B cell (primary cell): ENCODE measurements at regions not wholly inside any gene's neighbourhood (a gene's known extent, or its start where the extent isn't known, plus 50 kb on each side); places are given as distances from the start of the nearest gene placed in this dataset.

Experiments used
- ATAC-seq: fragments of 200-7000 bp; cut with Tn5 transposase; one replicate; pipeline ENCODE4 v1.10.0; 2021; ENCODE audit warnings: low read depth, mild to moderate bottlenecking, moderate number of reproducible peaks, moderate library complexity
- CTCF ChIA-PET: fragments of 350-600 bp; sonication (Branson Sonifier 250); formaldehyde crosslinking; loops from one replicate; lab custom pipeline; 2021; ENCODE audit warnings: antibody characterized with exemption, inconsistent platforms; lab: Charles Lee
- POLR2A ChIA-PET: fragments of 350-600 bp; sonication (Branson Sonifier 250); formaldehyde crosslinking; loops from one replicate; lab custom pipeline; 2021; ENCODE audit warnings: antibody characterized with exemption; lab: Charles Lee
- DNase-seq: peaks from one replicate; pipeline ENCODE4 v3.0.0; 2013
- H2AFZ ChIP-seq: 2 replicates; pipeline ENCODE4 v1.6.1; 2012; ENCODE audit warnings: mild to moderate bottlenecking, low read depth, low read length; ENCODE audit not compliant: insufficient read depth, poor library complexity, severe bottlenecking
- H3K27ac ChIP-seq, 2 donors: 1 replicate in 1 of 2; 2 replicates in 1 of 2; pipeline ENCODE4 v1.5.1; 2012 to 2013; ENCODE audit warnings: low read length in 2 of 2, mild to moderate bottlenecking in 2 of 2, moderate library complexity in 1 of 2
- H3K27me3 ChIP-seq, 4 experiments: fragments of 200-600 bp in 1 of 4; sonication (generic) in 1 of 4; replicated peaks in 1 of 4; 1 replicate in 2 of 4; 2 replicates in 2 of 4; pipeline versions ENCODE4 v1.6.1 to v1.7.0; 2013 to 2016; ENCODE audit warnings: low read length in 3 of 4, mild to moderate bottlenecking in 2 of 4, mixed read lengths in 1 of 4, moderate library complexity in 1 of 4; ENCODE audit not compliant: insufficient read depth in 4 of 4, control insufficient read depth in 3 of 4; ENCODE audit errors: control extremely low read depth in 1 of 4
- H3K36me3 ChIP-seq, 2 experiments: replicated peaks in 1 of 2; 1 replicate in 1 of 2; 2 replicates in 1 of 2; pipeline versions ENCODE4 v1.6.1 to v1.7.1; 2013; ENCODE audit warnings: low read length in 1 of 2; ENCODE audit not compliant: insufficient read depth in 2 of 2, control insufficient read depth in 1 of 2; ENCODE audit errors: control extremely low read depth in 1 of 2, extremely low read depth in 1 of 2
- H3K4me1 ChIP-seq, 2 donors: fragments of 200-600 bp in 1 of 2; sonication (generic) in 1 of 2; 1 replicate in 1 of 2; 2 replicates in 1 of 2; pipeline versions ENCODE4 v1.5.1 to v1.6.1; 2013 to 2017; ENCODE audit warnings: low read length in 2 of 2; ENCODE audit not compliant: control insufficient read depth in 2 of 2, insufficient read depth in 2 of 2
- H3K4me2 ChIP-seq: replicated peaks from 2 replicates; pipeline ENCODE3; 2012; ENCODE audit warnings: mild to moderate bottlenecking, low read depth, low read length; ENCODE audit not compliant: poor library complexity, severe bottlenecking
- H3K4me3 ChIP-seq, 5 experiments: fragments of 200-600 bp in 1 of 5; sonication (generic) in 1 of 5; 1 replicate in 3 of 5; 2 replicates in 2 of 5; pipeline versions ENCODE4 v1.5.1 to v1.7.0; 2011 to 2016; ENCODE audit warnings: low read length in 4 of 5, mild to moderate bottlenecking in 4 of 5, low read depth in 2 of 5, control low read depth in 1 of 5, moderate library complexity in 1 of 5; ENCODE audit not compliant: insufficient read depth in 1 of 5; ENCODE audit errors: control extremely low read depth in 1 of 5, extremely low read depth in 1 of 5
- H3K79me2 ChIP-seq: fragments of 200-600 bp; sonication (generic); one replicate; pipeline ENCODE4 v1.6.0; 2016; ENCODE audit warnings: low read length; ENCODE audit not compliant: control insufficient read depth, insufficient read depth
- H3K9ac ChIP-seq: fragments of 200-600 bp; sonication (generic); 2 replicates; pipeline ENCODE4 v1.6.1; 2017; ENCODE audit warnings: mild to moderate bottlenecking, low read length, moderate library complexity
- H3K9me3 ChIP-seq, 3 donors: one replicate each; pipeline versions ENCODE4 v1.6.1 to v1.7.1; 2013; ENCODE audit warnings: low read length in 2 of 3; ENCODE audit not compliant: control insufficient read depth in 2 of 3, insufficient read depth in 1 of 3; ENCODE audit errors: control extremely low read depth in 1 of 3
- H4K20me1 ChIP-seq: 2 replicates; pipeline ENCODE4 v1.6.0; 2012; ENCODE audit warnings: mild to moderate bottlenecking, low read length; ENCODE audit not compliant: insufficient read depth, control insufficient read depth, poor library complexity, severe bottlenecking
- H3K27ac Mint-ChIP-seq: one replicate; pipeline ENCODE4 v1.8.0; 2021; ENCODE audit warnings: mixed read lengths
- H3K27me3 Mint-ChIP-seq: one replicate; pipeline ENCODE4 v1.8.0; 2021; ENCODE audit warnings: mixed read lengths
- H3K4me1 Mint-ChIP-seq: one replicate; pipeline ENCODE4 v1.8.0; 2021; ENCODE audit warnings: mixed read lengths
- H3K4me3 Mint-ChIP-seq: one replicate; pipeline ENCODE4 v1.8.0; 2021; ENCODE audit warnings: mixed read lengths
- H3K9me3 Mint-ChIP-seq: one replicate; pipeline ENCODE4 v1.8.0; 2022; ENCODE audit warnings: mixed read lengths; ENCODE audit not compliant: insufficient read depth
- CTCF ChIP-seq: fragments of 200-600 bp; IDR thresholded peaks from one replicate; pipeline ENCODE4 v1.8.0; 2022; ENCODE audit warnings: antibody characterized with exemption, mild to moderate bottlenecking
- EZH2 ChIP-seq: IDR thresholded peaks from 2 replicates; pipeline ENCODE4 v1.6.1; 2012; ENCODE audit warnings: borderline replicate concordance, low read depth, mild to moderate bottlenecking, moderate library complexity, low read length; ENCODE audit not compliant: insufficient read depth, poor library complexity, severe bottlenecking
- WGBS: methylation state at CpG from one replicate; pipeline ENCODE4 v1.1.5; 2013; ENCODE audit warnings: missing lambda C conversion rate; ENCODE audit not compliant: insufficient coverage; 5-methylcytosine and 5-hydroxymethylcytosine counted together
- intact Hi-C: fragments of 100-400 bp; cut with micrococcal nuclease; formaldehyde crosslinking; loops from one replicate; pipeline ENCODE4 v1.10.0; 2022

- ChIA-PET CTCF (no interaction called here), POLR2A (no interaction called here)
- intact Hi-C loops: no loop called here
These were observed 159.6 kb downstream of the KCNA5 start for GRCh38 chr12:5203274-5203673.

GRCh38 chr12:5203720-5204119 lies 160.0 kb downstream of the KCNA5 start:
- H3K27ac Mint-ChIP-seq: no peak overlapping the region
- H3K4me1 Mint-ChIP-seq: no peaks in the 10 kb centered on the region
- no peak for DNase-seq
- no peak overlapping the region for H3K4me3 ChIP-seq
- no peaks in the 10 kb centered on the region for H3K4me1 ChIP-seq
- no peak overlapping the region for H3K4me2 ChIP-seq
- no peak overlapping the region for H3K4me3 Mint-ChIP-seq
- POLR2A ChIA-PET: no interaction called here
- TF ChIP-seq EZH2: no peak
- no peak for TF ChIP-seq CTCF
- intact Hi-C loops: no loop called here
- H3K9me3 ChIP-seq: no peaks in the 10 kb centered on the region
- H3K27ac ChIP-seq: no peak overlapping the region
- CTCF ChIA-PET: no interaction called here
- peaks cover 26% of the 10 kb centered on the region for H3K27me3 Mint-ChIP-seq
- ATAC-seq: no peak
- no peaks in the 10 kb centered on the region for H4K20me1 ChIP-seq
- peaks cover 2% of the 10 kb centered on the region for H3K9me3 Mint-ChIP-seq
- H3K36me3 ChIP-seq: no peaks in the 10 kb centered on the region
- no peaks in the 10 kb centered on the region for H3K79me2 ChIP-seq
- 94% methylated on average over 4 of the region's 4 CpGs for WGBS
- H2AFZ ChIP-seq: no peak overlapping the region
- peaks cover 0 to 6% (median 2%) of the 10 kb centered on the region in 4 experiments for H3K27me3 ChIP-seq
- H3K9ac ChIP-seq: no peak overlapping the region

More at GRCh38 chr12:5203274-5203673, 159.6 kb downstream of the KCNA5 start:
- TF ChIP-seq CTCF (no peak), EZH2 (no peak)
- Mint-ChIP-seq H3K27ac (no peak overlapping the region), H3K9me3 (peaks cover 2% of the 10 kb centered on the region), H3K4me3 (no peak overlapping the region), H3K27me3 (peaks cover 30% of the 10 kb centered on the region), H3K4me1 (no peaks in the 10 kb centered on the region)
- H3K27ac ChIP-seq: no peak overlapping the region
- H3K9ac ChIP-seq: no peak overlapping the region
- no peaks in the 10 kb centered on the region for H3K9me3 ChIP-seq
- no peaks in the 10 kb centered on the region for H4K20me1 ChIP-seq
- H2AFZ ChIP-seq: no peak overlapping the region
- no peaks in the 10 kb centered on the region for H3K79me2 ChIP-seq
- ATAC-seq (no peak), DNase-seq (no peak)
- peaks cover 0 to 6% (median 2%) of the 10 kb centered on the region in 4 experiments for H3K27me3 ChIP-seq
- H3K4me3 ChIP-seq: no peak overlapping the region
- no peaks in the 10 kb centered on the region for H3K4me1 ChIP-seq
- no peak overlapping the region for H3K4me2 ChIP-seq
- no peaks in the 10 kb centered on the region for H3K36me3 ChIP-seq
- no CpG with 5 or more reads among the region's 1 CpG for WGBS
